ENCODE measurements at regions not wholly inside any gene's neighbourhood (a gene's known extent, or its start where the extent isn't known, plus 50 kb on each side); places are given as distances from the start of the nearest gene placed in this dataset.

- DNase-seq (ENCODE audit: low read depth) = no peak
Measured at GRCh38 chr6:164563924-164564323, 745.5 kb downstream of the C6orf118 start.

GRCh38 chr6:164561656-164562055, 747.7 kb downstream of the C6orf118 start:
- no peak for DNase-seq (ENCODE audit: low read depth)

GRCh38 chr6:164554700-164555476, 754.5 kb downstream of the C6orf118 start:
- DNase-seq (ENCODE audit: low read depth) = no peak

- DNase-seq (ENCODE audit: low read depth) = no peak
Measured at GRCh38 chr6:164554226-164554625, 755.2 kb downstream of the C6orf118 start.

- DNase-seq (ENCODE audit: low read depth) = no peak
Measured at GRCh38 chr6:164551706-164552105, 757.7 kb downstream of the C6orf118 start.

GRCh38 chr6:164547076-164547475, 762.3 kb downstream of the C6orf118 start:
- no peak for DNase-seq (ENCODE audit: low read depth)

GRCh38 chr6:164546263-164546662, 763.1 kb downstream of the C6orf118 start:
- no peak for DNase-seq (ENCODE audit: low read depth)

GRCh38 chr6:164534070-164534766, 775.2 kb downstream of the C6orf118 start:
- DNase-seq (ENCODE audit: low read depth) = no peak

GRCh38 chr6:164533045-164533362, 776.4 kb downstream of the C6orf118 start:
- DNase-seq (ENCODE audit: low read depth) = no peak

- DNase-seq (ENCODE audit: low read depth) = no peak
Measured at GRCh38 chr6:164532198-164533044, 777.0 kb downstream of the C6orf118 start.

- DNase-seq (ENCODE audit: low read depth) = peak; percentile 3
Measured at GRCh38 chr6:164531736-164532135, 777.7 kb downstream of the C6orf118 start.

GRCh38 chr6:164528539-164528938, 780.9 kb downstream of the C6orf118 start:
- no peak for DNase-seq (ENCODE audit: low read depth)

GRCh38 chr6:164523087-164523654, 786.2 kb downstream of the C6orf118 start:
- no peak for DNase-seq (ENCODE audit: low read depth)

- DNase-seq (ENCODE audit: low read depth) = no peak
Measured at GRCh38 chr6:164520916-164521315, 788.5 kb downstream of the C6orf118 start.

- DNase-seq (ENCODE audit: low read depth) = peak; percentile 41
Measured at GRCh38 chr6:164507206-164507940, 802.0 kb downstream of the C6orf118 start.

- DNase-seq (ENCODE audit: low read depth) = no peak
Measured at GRCh38 chr6:164505425-164505824, 804.0 kb downstream of the C6orf118 start.

- peak; percentile 11 for DNase-seq (ENCODE audit: low read depth)
Measured at GRCh38 chr6:164502833-164503232, 806.6 kb downstream of the C6orf118 start.

GRCh38 chr6:164495882-164496495, 813.4 kb downstream of the C6orf118 start:
- no peak for DNase-seq (ENCODE audit: low read depth)

- DNase-seq (ENCODE audit: low read depth) = no peak
Measured at GRCh38 chr6:164478426-164478825, 831.0 kb downstream of the C6orf118 start.

GRCh38 chr6:164477790-164478189, 831.6 kb downstream of the C6orf118 start:
- no peak for DNase-seq (ENCODE audit: low read depth)

GRCh38 chr6:164477101-164477500, 832.3 kb downstream of the C6orf118 start:
- no peak for DNase-seq (ENCODE audit: low read depth)

All from renal cortical epithelial cell (primary cell).